H1 (cell line): ENCODE measurements at regions not wholly inside any gene's neighbourhood (a gene's known extent, or its start where the extent isn't known, plus 50 kb on each side); places are given as distances from the start of the nearest gene placed in this dataset.

Experiments used
- CTCF ChIP-seq, 3 experiments: IDR thresholded peaks; 1 replicate in 2 of 3; 2 replicates in 1 of 3; pipeline versions ENCODE4 v1.5.1 to v1.6.1; 2011; ENCODE audit warnings: low read length in 3 of 3, mild to moderate bottlenecking in 3 of 3, inconsistent platforms in 2 of 3, low read depth in 1 of 3, moderate library complexity in 1 of 3; ENCODE audit not compliant: insufficient read depth in 1 of 3; ENCODE audit errors: control extremely low read depth in 1 of 3
- JUN ChIP-seq: IDR thresholded peaks from 2 replicates; pipeline ENCODE4 v1.6.1; 2011; ENCODE audit warnings: low read depth, mild to moderate bottlenecking, improper control_type of control experiment, low read length
- POLR2A ChIP-seq, 2 experiments: IDR thresholded peaks; 1 replicate in 1 of 2; 2 replicates in 1 of 2; pipeline ENCODE4 v1.6.1; 2011; ENCODE audit warnings: low read depth in 2 of 2, low read length in 2 of 2, mild to moderate bottlenecking in 2 of 2; ENCODE audit errors: control extremely low read depth in 1 of 2
- SP1 ChIP-seq: IDR thresholded peaks from 2 replicates; pipeline ENCODE4 v1.6.1; 2011; ENCODE audit warnings: low read depth, low read length
- YY1 ChIP-seq: IDR thresholded peaks from 2 replicates; pipeline ENCODE4 v1.6.1; 2011; ENCODE audit warnings: low read depth, mild to moderate bottlenecking, low read length

GRCh38 chr15:85329561-85330422, 50.6 kb upstream of the AKAP13 start:
- no peak for TF ChIP-seq CTCF (IDR thresholded peaks at IDR 0.05; ENCODE audit: control extremely low read depth in 1 of 3, insufficient read depth in 1 of 3, low read depth in 1 of 3, low read length in 3 of 3)
- TF ChIP-seq POLR2A (IDR thresholded peaks at IDR 0.05; ENCODE audit: control extremely low read depth in 1 of 2, low read depth in 2 of 2, low read length in 2 of 2), result no peak
- no peak for TF ChIP-seq SP1
- TF ChIP-seq YY1, result no peak
- TF ChIP-seq JUN, result no peak
